GM21447 (cell line): ENCODE measurements at regions not wholly inside any gene's neighbourhood (a gene's known extent, or its start where the extent isn't known, plus 50 kb on each side); places are given as distances from the start of the nearest gene placed in this dataset.
"Not testable (repeated sequence)": the region's sequence is repeated elsewhere in the genome, so short reads cannot be mapped to it uniquely, and the experiment has no call there.

Source experiments
- ATAC-seq: cut with Tn5 transposase; IDR thresholded peaks from one replicate; pipeline ENCODE4 v1.9.1; 2021; ENCODE audit not compliant: unreplicated experiment

DNA sequence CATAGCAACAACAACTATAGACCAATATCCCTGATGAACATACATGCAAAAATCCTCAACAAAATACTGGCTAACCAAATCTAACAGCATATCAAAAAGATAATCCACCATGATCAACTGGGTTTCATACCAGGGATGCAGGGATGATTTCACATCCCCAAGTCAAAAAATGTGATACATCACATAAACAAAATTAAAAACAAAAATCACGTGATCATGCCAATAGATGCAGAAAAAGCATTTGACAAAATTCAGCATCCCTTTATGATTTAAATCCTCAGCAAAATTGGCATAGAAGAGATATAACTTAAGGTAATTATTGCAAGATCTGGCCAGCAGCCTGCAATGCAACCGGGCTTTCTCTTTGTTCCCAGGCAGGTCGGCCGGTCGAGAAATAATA, 735.1 kb upstream of the SGO1 start:
- ATAC-seq: not testable (repeated sequence)

DNA sequence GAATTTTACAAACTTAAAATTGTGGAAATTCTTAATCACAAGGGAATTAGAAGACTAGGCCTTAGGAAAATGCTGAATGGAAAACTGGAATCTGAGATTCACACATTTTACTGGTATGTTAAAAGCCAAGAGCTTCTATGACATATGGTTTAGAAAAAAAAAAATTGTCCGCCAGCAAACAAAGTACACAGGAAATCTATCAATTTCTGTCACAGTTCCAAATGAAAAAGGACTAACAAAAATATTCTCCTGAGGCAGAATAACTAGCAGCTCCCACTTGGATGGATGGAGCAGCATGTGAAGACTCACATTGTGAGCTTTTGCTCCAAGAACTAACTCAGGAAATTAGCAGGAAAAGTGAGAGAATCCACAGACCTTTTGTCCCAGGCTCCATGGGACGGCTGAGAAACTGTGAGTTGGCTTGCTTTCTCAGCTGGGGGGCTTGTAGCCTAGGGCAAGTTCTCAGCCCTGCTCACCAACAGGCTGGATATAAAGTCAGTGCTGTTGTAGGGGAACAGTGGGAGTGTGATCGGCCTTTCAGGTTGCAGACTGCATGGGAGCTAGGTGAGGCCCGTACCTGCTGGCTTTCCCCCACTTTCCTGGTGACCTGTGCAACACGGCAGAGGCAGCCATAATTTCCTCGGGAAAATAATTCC, 731.1 kb upstream of the SGO1 start:
- ATAC-seq: no peak

DNA sequence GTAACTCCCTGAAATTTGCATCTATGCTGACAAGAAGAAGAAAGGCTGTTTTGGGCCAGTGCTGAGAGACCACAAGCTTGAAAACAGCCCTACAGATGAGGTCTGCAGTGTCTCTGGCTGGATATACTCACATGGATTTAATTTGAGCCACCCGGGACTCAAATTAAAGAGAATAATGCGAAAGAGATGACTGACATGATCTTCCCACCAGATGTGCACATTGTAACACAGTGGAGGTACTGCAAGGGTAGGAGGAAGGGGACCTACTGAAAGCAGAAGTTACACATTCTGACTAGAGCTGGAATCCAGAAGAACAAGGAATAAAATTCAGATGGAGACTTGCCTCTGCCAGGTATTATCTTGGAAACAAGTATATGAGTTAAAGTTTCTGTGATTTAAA, 728.3 kb upstream of the SGO1 start:
- ATAC-seq: no peak

DNA sequence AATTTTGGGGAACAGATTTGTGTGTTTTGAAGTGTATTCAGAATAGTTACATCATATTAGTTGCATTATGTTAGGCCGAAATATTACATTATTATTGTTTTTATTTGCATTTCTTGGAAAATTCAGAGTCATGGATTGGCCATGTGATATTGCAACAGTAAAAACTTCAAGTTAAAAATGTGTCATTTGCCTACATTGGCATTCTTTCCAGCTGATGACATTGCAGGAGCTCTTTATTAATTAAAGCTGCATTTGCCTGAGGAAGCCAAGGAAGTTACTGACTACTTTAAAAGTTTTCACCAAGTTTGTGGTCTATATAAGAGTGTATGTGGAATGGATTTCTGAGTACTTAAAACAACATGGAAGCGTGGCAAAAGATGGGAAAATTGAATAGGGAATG, 726.4 kb upstream of the SGO1 start:
- no peak for ATAC-seq

DNA sequence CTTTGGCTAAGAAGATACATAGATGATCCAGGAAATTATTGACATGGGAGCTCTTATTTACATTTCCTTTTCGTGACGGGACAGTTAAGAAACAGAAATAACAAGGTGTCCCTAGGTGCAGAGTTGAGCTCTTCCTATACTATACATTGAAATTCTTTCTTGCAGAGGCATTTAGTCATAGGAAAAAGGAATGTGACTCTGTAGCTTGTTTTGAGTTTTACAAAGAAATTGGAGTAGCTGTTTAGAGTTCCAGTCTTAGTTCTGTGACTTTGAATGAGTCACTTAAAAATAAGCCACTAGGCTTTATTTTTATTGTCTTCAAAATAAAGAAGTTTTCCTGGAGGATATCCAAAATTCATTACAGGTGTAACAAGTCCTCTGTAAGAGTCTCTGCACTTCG, 723.5 kb upstream of the SGO1 start:
- no peak for ATAC-seq

DNA sequence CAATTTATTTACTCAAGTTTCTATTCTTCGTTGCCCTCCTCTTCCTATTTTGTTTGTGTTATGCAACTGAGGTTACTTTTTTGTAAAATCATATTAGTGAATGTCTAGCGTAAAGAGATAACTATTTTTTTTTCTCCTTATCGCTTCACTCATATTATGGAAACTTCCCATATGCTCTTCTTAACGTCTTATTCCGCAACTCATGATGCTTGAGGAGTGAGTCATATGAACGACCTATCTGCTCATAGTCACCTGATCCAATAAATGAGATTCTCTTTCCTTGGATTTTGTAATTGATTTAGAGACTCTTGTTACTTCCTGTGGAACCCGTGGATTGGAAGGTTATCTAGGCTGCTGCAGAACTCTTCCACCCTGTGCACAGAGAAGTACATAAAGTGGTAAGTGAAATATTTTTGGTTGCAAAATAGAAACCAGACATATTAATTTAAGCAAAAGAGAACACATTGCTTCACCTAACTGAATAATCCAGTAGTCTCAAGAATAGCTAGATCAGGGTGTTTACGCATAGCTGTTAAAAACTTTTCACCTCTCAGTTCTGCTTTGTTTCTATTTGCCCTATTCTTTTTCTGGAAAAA, 719.3 kb upstream of the SGO1 start:
- no peak for ATAC-seq

DNA sequence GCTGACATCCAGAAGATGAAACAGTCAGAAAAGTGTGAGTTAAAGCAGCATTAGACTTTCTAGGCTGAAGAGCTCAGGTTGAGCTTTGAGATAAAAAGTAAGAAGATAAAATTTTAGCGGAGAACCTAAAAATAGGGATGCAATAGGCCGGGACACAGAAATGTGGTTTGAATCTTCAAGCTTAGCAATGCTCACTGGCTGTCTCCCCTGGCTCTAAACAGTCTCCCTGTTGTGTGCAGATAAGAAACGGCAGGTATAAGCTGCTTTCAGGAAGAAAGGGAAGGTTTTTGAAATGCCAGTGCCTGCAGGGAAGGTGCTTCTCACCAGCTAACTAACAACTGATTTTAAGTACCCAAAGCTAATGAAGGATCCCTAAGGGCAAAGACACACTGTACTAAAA, 718.7 kb upstream of the SGO1 start:
- no peak for ATAC-seq

DNA sequence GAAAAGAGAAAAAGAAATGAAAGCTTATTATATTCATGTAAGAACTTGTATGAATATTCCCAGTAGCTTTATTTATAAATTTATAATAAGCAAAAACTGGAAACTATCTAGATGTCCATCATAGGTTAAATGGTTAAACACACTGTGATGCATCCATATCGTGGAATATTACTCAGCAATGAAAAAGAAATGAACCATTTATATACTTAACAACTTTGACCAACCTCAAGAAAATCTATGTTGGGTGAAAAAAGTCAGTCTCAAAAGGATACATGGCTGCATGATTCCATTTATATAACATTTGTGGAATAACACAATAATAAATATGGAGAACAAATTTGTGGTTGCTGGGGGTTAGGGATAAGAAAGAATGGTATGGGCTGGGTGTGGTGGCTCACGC, 713.0 kb upstream of the SGO1 start:
- no peak for ATAC-seq

DNA sequence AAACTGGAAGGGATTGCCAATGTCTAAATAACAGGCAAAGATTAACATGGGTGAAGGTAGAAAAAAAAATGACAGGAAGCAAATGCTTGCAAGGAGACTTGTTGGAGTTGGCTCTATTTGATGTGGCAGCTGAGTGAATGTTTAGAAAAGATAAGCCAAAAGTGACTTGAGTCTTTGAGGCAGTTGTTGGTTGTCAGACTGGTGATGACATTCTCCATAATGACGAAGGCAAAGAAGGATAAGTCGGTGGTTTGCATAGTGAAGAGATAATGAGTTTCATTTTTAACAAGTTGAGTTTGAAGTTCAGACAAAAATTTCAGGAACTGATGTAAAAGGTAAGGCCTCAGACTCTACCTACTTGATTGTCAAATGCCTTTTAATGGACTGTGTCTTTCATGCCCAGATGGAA, 704.1 kb upstream of the SGO1 start:
- ATAC-seq: no peak

DNA sequence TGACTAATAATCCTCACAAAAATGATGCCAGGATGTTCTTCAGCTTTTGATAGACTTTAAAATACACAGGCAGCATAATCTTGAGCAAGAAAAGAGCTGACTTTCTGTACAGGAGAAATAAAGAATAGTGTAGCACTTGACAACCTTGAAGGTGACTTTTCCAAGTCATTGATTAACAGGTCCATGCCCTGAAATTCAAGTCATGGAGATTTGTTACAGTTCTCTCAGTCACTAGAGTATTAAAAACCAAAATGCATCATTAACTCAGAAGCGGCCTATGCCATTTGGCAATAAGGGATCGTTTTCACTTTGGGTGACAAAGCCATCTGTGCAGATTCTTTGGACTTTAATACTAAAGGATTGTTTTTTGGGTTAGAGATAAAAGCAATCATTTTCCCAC, 692.7 kb upstream of the SGO1 start:
- no peak for ATAC-seq

DNA sequence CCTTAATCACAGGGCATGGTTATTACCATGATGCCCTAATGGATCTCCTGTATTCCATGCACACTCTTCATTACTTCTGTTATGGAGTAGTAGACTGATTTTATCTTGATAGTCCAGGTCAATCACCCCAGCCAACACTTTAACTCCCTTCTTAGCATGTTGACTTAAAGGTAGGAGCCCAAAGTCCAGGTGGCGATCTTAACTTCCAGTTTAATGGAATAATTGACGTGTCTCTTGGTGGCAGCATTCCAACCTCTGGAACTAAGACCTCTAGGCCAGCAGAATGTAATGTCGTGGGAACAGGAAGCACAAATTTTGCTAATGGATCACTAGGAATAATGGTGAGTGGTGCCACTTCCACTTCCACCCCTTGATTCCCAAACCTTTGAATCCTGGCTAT, 687.2 kb upstream of the SGO1 start:
- no peak for ATAC-seq

DNA sequence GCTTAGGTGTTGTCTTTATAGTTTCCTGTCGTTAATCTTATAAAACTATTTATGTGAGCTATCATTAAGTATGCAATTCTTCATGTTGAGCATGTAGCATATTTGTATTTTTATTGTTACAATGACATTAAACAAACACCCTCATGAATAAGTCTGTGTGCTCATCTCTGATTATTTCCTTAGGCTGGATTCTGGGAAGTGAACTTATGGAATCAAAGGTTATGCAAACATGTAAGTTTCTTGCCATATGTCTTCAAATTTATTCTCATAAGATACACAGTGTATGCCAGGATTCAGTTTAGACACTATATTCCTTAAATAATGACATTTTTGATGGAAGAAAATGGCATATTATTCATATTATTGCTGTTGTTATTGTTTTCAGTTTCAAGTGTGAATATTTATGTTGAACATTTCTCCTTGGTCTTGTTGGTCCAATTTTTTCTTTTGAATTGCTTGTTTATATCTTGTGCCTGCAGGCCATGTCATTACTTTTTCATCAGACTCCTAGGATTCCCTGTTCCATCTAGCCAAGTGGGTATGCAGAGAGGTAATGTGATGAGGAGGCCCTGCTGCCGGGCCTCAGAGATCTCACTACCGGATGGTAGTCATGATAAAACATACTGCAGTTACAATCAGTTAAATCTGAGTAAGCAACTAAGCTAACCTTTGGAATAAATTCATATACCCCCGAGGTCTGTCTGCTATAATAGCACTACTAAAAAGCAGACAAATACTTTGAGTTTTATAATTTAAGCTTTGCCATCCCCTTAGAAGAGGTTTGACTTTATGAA, 684.3 kb upstream of the SGO1 start:
- no peak for ATAC-seq

DNA sequence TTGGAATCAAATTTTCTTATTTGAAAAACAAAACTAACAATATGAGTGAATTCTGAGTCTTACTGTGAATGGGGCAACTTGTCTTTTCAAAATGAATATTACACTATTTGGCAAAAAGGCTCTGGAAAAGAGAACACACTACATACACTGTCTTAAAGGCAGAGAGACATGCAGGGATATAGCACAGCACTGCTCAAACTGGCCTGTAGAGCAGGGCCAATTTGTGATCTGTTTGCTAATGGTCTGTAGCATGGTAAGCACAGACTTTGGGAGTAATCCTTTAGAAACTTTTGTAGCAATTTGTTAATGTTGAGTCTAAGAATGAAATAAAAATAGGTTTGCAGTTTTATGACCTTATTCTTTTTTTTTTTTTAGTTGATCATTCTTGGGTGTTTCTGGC, 679.8 kb upstream of the SGO1 start:
- no peak for ATAC-seq

DNA sequence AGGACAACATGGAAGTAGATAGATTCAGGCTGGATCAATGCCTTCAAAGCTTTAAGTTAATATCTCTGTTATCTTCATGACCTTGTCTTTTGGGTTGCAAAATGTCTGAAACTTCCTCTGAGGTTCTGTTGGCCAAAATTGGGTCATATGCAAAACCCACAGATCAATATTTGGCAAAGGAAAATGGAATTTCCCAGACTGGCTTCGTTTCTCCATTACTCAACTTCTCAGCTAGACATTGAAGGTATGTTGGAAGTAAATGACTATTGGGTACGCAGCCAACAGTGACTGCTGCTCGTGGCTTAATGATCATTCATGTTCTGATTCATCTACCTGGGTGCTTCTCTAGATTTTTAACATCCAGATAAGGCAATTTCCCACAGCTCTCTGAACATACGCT, 675.4 kb upstream of the SGO1 start:
- ATAC-seq: no peak

DNA sequence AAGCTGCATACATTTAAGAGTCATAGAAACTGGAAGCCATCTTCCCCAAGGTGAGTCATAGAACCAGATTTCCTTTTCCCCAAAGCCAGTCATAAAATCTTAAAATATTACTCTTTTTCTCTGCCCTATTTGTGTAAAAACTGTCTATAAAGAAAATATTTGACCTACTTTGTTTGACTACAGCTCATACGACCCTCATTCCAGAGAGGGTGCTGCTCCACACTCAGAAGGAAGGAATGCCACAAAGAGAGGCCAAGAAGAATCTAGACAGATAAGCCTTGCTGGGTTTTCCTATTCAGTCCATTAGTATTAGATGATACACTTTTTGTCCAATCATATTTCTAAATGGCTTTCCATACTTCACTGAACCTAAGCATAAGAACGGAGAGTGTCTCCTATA, 671.6 kb upstream of the SGO1 start:
- ATAC-seq: no peak

DNA sequence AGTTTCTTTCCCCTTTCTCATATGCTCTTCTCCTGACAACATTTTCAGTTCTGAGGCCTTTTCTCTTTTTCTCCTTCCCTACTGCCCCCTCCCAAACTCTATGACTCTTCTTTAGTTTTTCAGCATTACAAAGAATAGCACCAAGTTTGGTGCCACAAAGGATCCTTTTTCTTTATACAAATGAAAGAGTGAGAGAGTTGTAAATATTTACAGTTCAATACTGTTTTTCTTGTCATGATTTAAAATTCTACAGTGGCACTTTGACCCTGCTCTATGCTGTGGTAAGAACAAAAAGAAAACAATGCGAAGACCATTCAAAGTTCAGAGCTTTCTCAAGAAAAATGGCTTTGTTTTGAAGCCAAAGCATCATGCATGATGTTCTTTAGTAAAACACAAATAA, 667.9 kb upstream of the SGO1 start:
- ATAC-seq: no peak

DNA sequence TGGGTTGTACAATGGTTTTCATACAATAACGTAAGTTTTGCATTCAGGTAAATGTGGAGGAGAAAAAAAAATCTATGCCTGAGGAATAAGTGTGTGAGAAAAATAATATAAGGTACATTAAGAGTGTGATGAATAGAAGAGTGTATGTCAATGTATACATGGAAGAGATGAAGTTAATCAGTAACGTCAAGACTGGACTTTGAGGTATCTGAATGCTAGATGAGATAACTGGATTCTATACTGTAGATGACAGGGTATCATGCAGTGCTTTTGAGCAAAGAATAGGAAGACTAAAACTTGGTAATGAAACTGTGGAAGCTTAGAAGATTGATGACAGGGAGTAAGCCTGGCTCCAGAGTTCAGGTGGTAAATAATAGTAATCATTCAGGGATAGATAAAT, 666.7 kb upstream of the SGO1 start:
- no peak for ATAC-seq

DNA sequence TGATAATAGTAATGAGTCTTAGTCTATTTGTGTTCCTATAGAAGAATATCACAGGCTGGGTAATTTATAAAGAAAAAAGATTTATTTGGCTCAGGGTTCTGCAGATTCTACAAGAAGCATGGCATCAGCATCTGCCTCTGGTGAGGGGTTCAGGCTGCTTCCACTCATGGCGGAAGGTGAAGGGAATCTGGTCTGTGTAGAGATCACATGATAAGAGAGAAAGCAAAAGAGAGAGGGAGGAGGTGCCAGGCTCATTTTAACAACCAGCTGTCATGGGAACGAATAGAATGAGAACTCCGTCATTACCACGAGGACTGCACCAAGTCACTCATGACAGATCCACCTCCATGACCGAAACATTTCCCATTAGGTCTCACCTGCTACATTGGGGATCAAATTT, 664.0 kb upstream of the SGO1 start:
- no peak for ATAC-seq

DNA sequence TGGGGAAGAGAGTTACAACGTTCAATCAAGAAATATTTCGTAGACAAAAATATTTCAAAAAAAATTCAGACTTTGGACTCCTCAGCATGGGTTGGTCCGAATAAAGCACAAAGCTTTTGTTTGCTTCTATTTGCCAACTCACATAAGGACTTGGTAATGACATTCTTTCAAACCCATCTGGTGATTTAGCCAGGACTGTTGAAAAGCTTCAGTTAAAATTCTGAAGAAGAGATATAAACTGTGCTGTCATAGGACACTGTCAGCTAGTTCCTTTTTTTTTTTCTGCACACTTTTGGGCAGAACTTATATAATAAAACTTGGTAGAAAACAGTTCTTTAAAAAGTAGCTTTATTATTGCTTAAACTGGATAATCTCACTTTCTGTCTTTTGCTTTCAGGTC, 660.8 kb upstream of the SGO1 start:
- ATAC-seq: no peak

DNA sequence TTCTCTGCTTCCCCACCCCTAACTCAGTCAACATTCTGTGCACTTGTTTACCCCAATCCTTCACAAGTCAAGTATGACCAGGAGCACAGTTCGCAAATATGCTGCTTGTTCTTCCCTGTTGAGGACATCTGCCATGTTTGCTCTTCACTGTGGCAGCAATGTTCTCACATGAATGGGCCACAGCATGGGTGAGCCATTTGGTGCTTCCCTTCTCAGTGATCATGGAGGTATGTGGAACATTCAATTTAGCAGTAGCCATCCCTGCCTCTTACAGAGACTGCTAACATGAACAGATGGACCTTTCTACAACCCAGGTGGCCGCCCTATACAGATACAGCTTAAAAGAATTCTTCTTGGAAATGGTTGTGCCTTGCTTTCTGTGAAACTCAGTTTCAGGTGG, 660.1 kb upstream of the SGO1 start:
- no peak for ATAC-seq

DNA sequence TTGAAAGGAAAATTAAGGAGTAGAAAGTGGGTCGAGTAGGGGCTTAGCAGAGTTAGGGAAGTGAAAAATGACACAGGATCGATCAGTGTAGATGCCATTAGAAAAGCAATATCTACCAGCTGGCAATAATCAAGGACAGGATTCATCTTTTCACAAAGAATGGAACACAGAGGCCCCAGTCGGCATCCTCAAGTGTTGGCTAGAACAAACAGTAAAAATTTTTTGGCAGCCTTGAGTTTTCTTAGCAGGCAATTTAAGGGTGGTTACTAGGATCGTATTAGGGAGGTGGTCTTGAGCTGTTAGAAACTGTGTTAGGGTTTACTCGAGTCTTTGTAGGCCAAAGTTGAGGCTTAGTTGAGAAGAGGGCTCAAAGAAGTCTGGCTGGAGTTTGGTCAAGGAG, 658.8 kb upstream of the SGO1 start:
- ATAC-seq: no peak

DNA sequence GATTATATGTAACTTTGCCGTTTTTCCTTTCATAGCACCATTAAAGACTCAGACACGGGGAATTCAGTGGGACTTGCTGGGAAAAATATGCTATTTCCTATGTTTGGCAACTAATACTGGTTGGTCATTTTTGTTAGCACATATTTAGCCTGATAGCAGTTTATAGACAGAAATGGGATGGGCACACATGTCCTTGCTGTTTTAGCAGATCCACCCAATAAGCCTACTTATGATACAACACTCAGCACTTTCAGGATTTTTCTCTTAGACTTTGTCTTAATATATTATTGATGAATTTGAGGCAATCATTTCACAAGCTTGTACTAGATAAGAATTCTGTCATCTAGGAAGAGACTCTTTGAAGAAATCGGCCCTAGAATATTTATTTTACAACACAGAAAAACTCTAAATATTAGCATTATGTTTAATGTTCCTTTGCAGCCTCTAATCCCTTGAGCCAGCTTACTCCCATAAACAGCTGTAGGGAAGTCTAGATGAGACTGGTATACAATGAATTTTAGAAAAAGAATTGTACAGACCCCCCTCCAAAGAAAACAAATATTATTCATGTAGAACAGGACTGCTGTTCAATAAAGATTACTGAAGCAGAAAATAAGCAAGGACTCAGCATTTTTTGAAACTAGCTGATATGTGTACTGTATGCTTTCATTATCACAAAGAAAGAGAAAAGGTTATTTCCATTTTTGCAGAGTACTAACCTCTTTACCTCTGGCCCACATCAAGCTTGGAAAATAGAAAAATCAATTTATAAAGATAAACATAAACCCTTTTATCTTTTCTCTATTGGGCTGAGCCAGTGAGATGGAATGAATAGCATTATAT, 656.8 kb upstream of the SGO1 start:
- ATAC-seq: no peak
